ENCODE measurements at regions not wholly inside any gene's neighbourhood (a gene's known extent, or its start where the extent isn't known, plus 50 kb on each side); places are given as distances from the start of the nearest gene placed in this dataset.

GRCh38 chr12:93166541-93167307 lies 211.0 kb upstream of the NUDT4 start:
- H2AFZ ChIP-seq (ENCODE audit: low read length) = no peak overlapping the region
- H3K4ac ChIP-seq (replicated peaks; ENCODE audit: insufficient read length, low read depth, low read length) = no peak overlapping the region
- peaks cover 0 to 2% (median 0%) of the 10 kb centered on the region in 4 experiments; a peak in 1 of 7 replicates for H3K4me1 ChIP-seq (replicated peaks in 1 of 4; ENCODE audit: control insufficient read depth in 3 of 4, insufficient read depth in 4 of 4, low read length in 3 of 4)
- FAIRE-seq (no peak), DNase-seq (ENCODE audit: low read depth in 1 of 2, low spot score in 2 of 2) (no peak)
- H4K8ac ChIP-seq (ENCODE audit: extremely low read depth, insufficient read depth, low read length) = no peak overlapping the region
- H3K9ac ChIP-seq (replicated peaks in 1 of 4; ENCODE audit: extremely low read depth in 1 of 4, low read depth in 3 of 4, low read length in 3 of 4) = no peak overlapping the region
- H3K23ac ChIP-seq (ENCODE audit: insufficient read length) = no peak overlapping the region
- no peaks in the 10 kb centered on the region for H3K79me1 ChIP-seq (ENCODE audit: low read depth, low read length)
- no peak overlapping the region for H3K14ac ChIP-seq (ENCODE audit: insufficient read length)
- H2AK5ac ChIP-seq (ENCODE audit: low read depth, low read length) = no peak overlapping the region
- no peaks in the 10 kb centered on the region for H3K36me3 ChIP-seq (ENCODE audit: control insufficient read depth in 2 of 4, insufficient read depth in 4 of 4, low read length in 3 of 4)
- ChIA-PET CTCF (ENCODE audit: partially characterized antibody) (interaction anchor here (1.0 to 1.9 kb wide), 4 partner anchors 61 to 253 kb away, joined by 3 to 5 read pairs (median 4); no protein-coding TSS in a partner anchor), POLR2A (ENCODE audit: partially characterized antibody) (no interaction called here)
- no peaks in the 10 kb centered on the region for H3K79me2 ChIP-seq (ENCODE audit: control insufficient read depth in 1 of 2, insufficient read depth in 2 of 2, low read length in 2 of 2)
- no peak overlapping the region for H2BK12ac ChIP-seq (ENCODE audit: low read depth, low read length)
- H2BK15ac ChIP-seq (ENCODE audit: low read length) = no peak overlapping the region
- H3K9me3 ChIP-seq (ENCODE audit: insufficient read depth in 2 of 2, low read depth in 1 of 2, low read length in 1 of 2) = no peaks in the 10 kb centered on the region
- no peak overlapping the region for H3K4me3 ChIP-seq (ENCODE audit: extremely low read depth in 1 of 4, insufficient read depth in 2 of 4, low read depth in 3 of 4, low read length in 4 of 4)
- H4K20me1 ChIP-seq (replicated peaks in 1 of 2; ENCODE audit: control insufficient read depth in 1 of 2, insufficient read depth in 2 of 2, low read length in 2 of 2) = no peaks in the 10 kb centered on the region
- no peaks in the 10 kb centered on the region for H3K23me2 ChIP-seq (ENCODE audit: low read depth, low read length)
- no peak overlapping the region for H3K56ac ChIP-seq (replicated peaks; ENCODE audit: insufficient read length, low read depth, low read length)
- no peak overlapping the region for H2BK120ac ChIP-seq (replicated peaks; ENCODE audit: low read depth, low read length)
- no peak overlapping the region for H2BK5ac ChIP-seq (ENCODE audit: low read depth, low read length)
- no peak overlapping the region for H4K5ac ChIP-seq (ENCODE audit: insufficient read length, low read depth, low read length)
- H3K4me2 ChIP-seq (ENCODE audit: insufficient read depth in 1 of 2, low read depth in 2 of 2, low read length in 2 of 2) = no peak overlapping the region
- WGBS, 2 experiments (ENCODE audit: extremely low coverage in 1 of 2, insufficient coverage in 1 of 2, insufficient read length in 1 of 2, insufficient replicate concordance in 2 of 2, low coverage in 1 of 2, low lambda C conversion rate in 2 of 2, missing lambda C conversion rate in 1 of 2) = 92% methylated on average over 7 of the region's 7 CpGs; no CpG with 5 or more reads in 1 of the 2 experiments
- peaks cover 4 to 14% (median 8%) of the 10 kb centered on the region in 4 experiments; a peak in 6 of 7 replicates for H3K27me3 ChIP-seq (replicated peaks in 1 of 4; ENCODE audit: control insufficient read depth in 3 of 4, extremely low read depth in 1 of 4, insufficient read depth in 3 of 4, low read length in 3 of 4)
- no peak overlapping the region for H3K27ac ChIP-seq (ENCODE audit: low read depth, low read length)
- no peak overlapping the region for H4K91ac ChIP-seq (replicated peaks; ENCODE audit: insufficient read length, low read length)
- no peak overlapping the region for H3K18ac ChIP-seq (ENCODE audit: extremely low read depth, low read length)
- no peak overlapping the region for H2BK20ac ChIP-seq (ENCODE audit: low read length)
- TF ChIP-seq E2F6 (IDR thresholded peaks at IDR 0.05) = no peak
- no peak for TF ChIP-seq BACH1 (IDR thresholded peaks at IDR 0.05; ENCODE audit: low read length)
- no peak for TF ChIP-seq KDM1A (IDR thresholded peaks at IDR 0.05; ENCODE audit: borderline replicate concordance, low read length)
- no peak for TF ChIP-seq YY1 (IDR thresholded peaks at IDR 0.05; ENCODE audit: low read depth, low read length)
- no peak for TF ChIP-seq CTCF (IDR thresholded peaks at IDR 0.05; ENCODE audit: control extremely low read depth in 1 of 3, insufficient read depth in 1 of 3, low read depth in 1 of 3, low read length in 3 of 3)
- no peak for TF ChIP-seq POLR2A (IDR thresholded peaks at IDR 0.05; ENCODE audit: control extremely low read depth in 1 of 2, low read depth in 2 of 2, low read length in 2 of 2)
- TF ChIP-seq SRF (IDR thresholded peaks at IDR 0.05; ENCODE audit: low read depth, low read length) = no peak
- TF ChIP-seq SP2 (IDR thresholded peaks at IDR 0.05; ENCODE audit: low read length) = no peak
- no peak for TF ChIP-seq KDM5A (IDR thresholded peaks at IDR 0.05; ENCODE audit: low read length)
- no peak for TF ChIP-seq CHD2 (IDR thresholded peaks at IDR 0.05; ENCODE audit: low read length)
- TF ChIP-seq RXRA (IDR thresholded peaks at IDR 0.05; ENCODE audit: insufficient read depth, low read depth, low read length) = no peak

Data from H1 (cell line).